Endometrium (tissue), 2 donors: ENCODE measurements at regions not wholly inside any gene's neighbourhood (a gene's known extent, or its start where the extent isn't known, plus 50 kb on each side); places are given as distances from the start of the nearest gene placed in this dataset.

Experiments
- FAIRE-seq: peaks from 2 replicates; lab custom pipeline; 2012; peaks lifted over from hg19 to GRCh38; lab: Jason Lieb, UNC
- donor health status: control.
- donor health status: control.

- FAIRE-seq, result no peak
Observed at GRCh38 chr12:42677461-42677860, 87.9 kb upstream of the PRICKLE1 start.

GRCh38 chr12:42673535-42673934 lies 84.0 kb upstream of the PRICKLE1 start:
- FAIRE-seq, result no peak

GRCh38 chr12:42670719-42671118 lies 81.2 kb upstream of the PRICKLE1 start:
- FAIRE-seq, result no peak

GRCh38 chr12:42669553-42669952 lies 80.0 kb upstream of the PRICKLE1 start:
- no peak for FAIRE-seq

GRCh38 chr12:42666671-42667243 lies 77.2 kb upstream of the PRICKLE1 start:
- no peak for FAIRE-seq

- FAIRE-seq, result no peak
Observed at GRCh38 chr12:42663621-42664020, 74.1 kb upstream of the PRICKLE1 start.

- no peak for FAIRE-seq
Observed at GRCh38 chr12:42660968-42661937, 71.7 kb upstream of the PRICKLE1 start.

GRCh38 chr12:42660117-42660516 lies 70.6 kb upstream of the PRICKLE1 start:
- no peak for FAIRE-seq

GRCh38 chr12:42652048-42652447 lies 62.5 kb upstream of the PRICKLE1 start:
- FAIRE-seq, result no peak

GRCh38 chr12:42648061-42648460 lies 58.5 kb upstream of the PRICKLE1 start:
- no peak for FAIRE-seq

- FAIRE-seq, result no peak
Observed at GRCh38 chr12:42643881-42644579, 54.5 kb upstream of the PRICKLE1 start.

GRCh38 chr12:42641221-42641885 lies 51.8 kb upstream of the PRICKLE1 start:
- FAIRE-seq, result no peak

- FAIRE-seq, result no peak
Observed at GRCh38 chr12:42640391-42640790, 50.8 kb upstream of the PRICKLE1 start.

- FAIRE-seq, result no peak
Observed at GRCh38 chr12:42639556-42639955, 50.0 kb upstream of the PRICKLE1 start.
